HepG2 (cell line): ENCODE measurements at regions not wholly inside any gene's neighbourhood (a gene's known extent, or its start where the extent isn't known, plus 50 kb on each side); places are given as distances from the start of the nearest gene placed in this dataset.

ENCODE experiments used
- ATAC-seq: fragments of 200-7000 bp; cut with Tn5 transposase; 3 replicates; pipeline ENCODE4 v1.9.1; 2020; ENCODE audit warnings: mild to moderate bottlenecking, moderate library complexity
- BruUV-seq: library from RNA; stranded (reverse); fragments of 400-500 nt; replicated peaks from 2 replicates; lab custom pipeline; 2021; lab: Mats Ljungman, UMichigan
- CTCF ChIA-PET: fragments of 300-600 bp; formaldehyde crosslinking; extraction: SDS; loops from one replicate; lab custom pipeline; 2021; ENCODE audit warnings: low total read pairs, inconsistent platforms, low intra/inter-chr PET ratio; lab: Yijun Ruan, JAX
- POLR2A ChIA-PET: fragments of 350-600 bp; sonication (Branson Sonifier 250); formaldehyde crosslinking; loops from one replicate; lab custom pipeline; 2020; ENCODE audit warnings: antibody characterized with exemption, inconsistent platforms; lab: Yijun Ruan, JAX
- DNase-seq: peaks from one replicate; pipeline ENCODE4 v3.0.0-alpha.2; 2015; ENCODE audit warnings: low spot score
- FAIRE-seq: peaks from 3 replicates; lab custom pipeline; 2011; peaks lifted over from hg19 to GRCh38; lab: Jason Lieb, UNC
- H2AFZ ChIP-seq: one replicate; pipeline ENCODE4 v1.6.1; 2011; ENCODE audit warnings: low read length, inconsistent platforms
- H3K27ac ChIP-seq: fragments of 300-600 bp; 3 replicates; pipeline ENCODE4 v1.8.0; 2011; ENCODE audit warnings: mixed run types, mild to moderate bottlenecking, mixed read lengths, low read length, inconsistent platforms; ENCODE audit not compliant: insufficient read depth; ENCODE audit errors: extremely low read length
- H3K27me3 ChIP-seq, 2 experiments: fragments of 200-600 bp in 1 of 2; 2 replicates in 1 of 2; 3 replicates in 1 of 2; pipeline versions ENCODE4 v1.6.0 to v1.8.0; 2011; ENCODE audit warnings: low read length in 2 of 2, mild to moderate bottlenecking in 2 of 2, moderate library complexity in 2 of 2, inconsistent platforms in 1 of 2; ENCODE audit not compliant: insufficient read depth in 2 of 2, control insufficient read depth in 1 of 2
- H3K36me3 ChIP-seq, 2 experiments: fragments of 200-600 bp in 1 of 2; replicated peaks in 1 of 2; 2 replicates in 1 of 2; 3 replicates in 1 of 2; pipeline versions ENCODE4 v1.5.1 to v1.8.0; 2011; ENCODE audit warnings: low read length in 2 of 2, inconsistent platforms in 1 of 2; ENCODE audit not compliant: insufficient read depth in 2 of 2, control insufficient read depth in 1 of 2
- H3K4me1 ChIP-seq: 2 replicates; pipeline ENCODE4 v1.5.1; 2012; ENCODE audit warnings: low read length, inconsistent platforms; ENCODE audit not compliant: insufficient read depth
- H3K4me2 ChIP-seq: 2 replicates; pipeline ENCODE4 v1.6.0; 2011; ENCODE audit warnings: low read depth, low read length, inconsistent platforms
- H3K4me3 ChIP-seq, 3 experiments: fragments of 200-600 bp in 1 of 3; sonication (generic), shearing (Covaris generic) in 1 of 3; replicated peaks in 1 of 3; 2 replicates each; pipeline ENCODE4 v1.5.1; 2011 to 2016; ENCODE audit warnings: low read length in 3 of 3, inconsistent platforms in 2 of 3, low read depth in 2 of 3, mild to moderate bottlenecking in 2 of 3, control low read depth in 1 of 3, mixed read lengths in 1 of 3; ENCODE audit not compliant: insufficient read depth in 1 of 3
- H3K79me2 ChIP-seq: one replicate; pipeline ENCODE4 v1.6.1; 2011; ENCODE audit warnings: low read length, inconsistent platforms; ENCODE audit not compliant: insufficient read depth
- H3K9ac ChIP-seq: 2 replicates; pipeline ENCODE4 v1.6.0; 2011; ENCODE audit warnings: mild to moderate bottlenecking, low read depth, low read length, inconsistent platforms; ENCODE audit not compliant: insufficient read depth
- H3K9me3 ChIP-seq: 2 replicates; pipeline ENCODE4 v1.5.1; 2012; ENCODE audit warnings: mild to moderate bottlenecking, low read length
- H4K20me1 ChIP-seq: 2 replicates; pipeline ENCODE4 v1.6.0; 2011; ENCODE audit warnings: inconsistent platforms, mild to moderate bottlenecking, low read length, moderate library complexity; ENCODE audit not compliant: insufficient read depth
- ATF1 ChIP-seq: IDR thresholded peaks from 2 replicates; pipeline ENCODE4 v1.6.1; 2016; ENCODE audit warnings: mild to moderate bottlenecking, control low read depth
- HMG20A ChIP-seq: IDR thresholded peaks from 2 replicates; pipeline ENCODE4 v1.6.1; 2016; ENCODE audit warnings: borderline replicate concordance
- KDM5B ChIP-seq: sonication (generic); formaldehyde crosslinking; IDR thresholded peaks from 2 replicates; pipeline ENCODE4 v1.4.0; 2020; ENCODE audit warnings: missing genetic modification reagents, mild to moderate bottlenecking, borderline replicate concordance
- MTF1 ChIP-seq: sonication (generic); formaldehyde crosslinking; IDR thresholded peaks from 2 replicates; pipeline ENCODE4 v1.5.0; 2020; ENCODE audit warnings: missing genetic modification reagents
- SAP130 ChIP-seq: IDR thresholded peaks from 2 replicates; pipeline ENCODE4 v1.6.1; 2016; ENCODE audit warnings: low read depth
- ZMYM4 ChIP-seq: sonication (generic); formaldehyde crosslinking; IDR thresholded peaks from 2 replicates; pipeline ENCODE4 v1.8.1; 2023; ENCODE audit warnings: mild to moderate bottlenecking, missing genetic modification reagents
- ZNF720 ChIP-seq: sonication (generic); formaldehyde crosslinking; IDR thresholded peaks from 2 replicates; pipeline ENCODE4 v1.4.0; 2020; ENCODE audit warnings: missing genetic modification reagents
- WGBS: methylation state at CpG from one replicate; pipeline ENCODE4 v1.1.6; 2017; ENCODE audit warnings: low lambda C conversion rate; 5-methylcytosine and 5-hydroxymethylcytosine counted together
- in situ Hi-C: cut with HindIII; loops from 2 replicates; pipeline ENCODE4 v1.10.0; 2017; ENCODE audit warnings: low pct_unique_long_range_greater_than_20kb; ENCODE audit not compliant: extremely low pct_ligation_motif_present
- intact Hi-C: fragments of 100-400 bp; cut with micrococcal nuclease; formaldehyde crosslinking; loops from one replicate; pipeline ENCODE4 v1.10.0; 2022; ENCODE audit not compliant: unreplicated experiment
- TF ChIP-seq, protein P1 (sequence below): sonication (generic); formaldehyde crosslinking; IDR thresholded peaks from 2 replicates; pipeline ENCODE4 v1.4.0; 2020; ENCODE audit warnings: missing genetic modification reagents
- TF ChIP-seq, protein P2 (sequence below): sonication (generic); formaldehyde crosslinking; IDR thresholded peaks from 2 replicates; pipeline ENCODE4 v1.5.0; 2020; ENCODE audit warnings: missing genetic modification reagents, mild to moderate bottlenecking, borderline replicate concordance

DNA sequence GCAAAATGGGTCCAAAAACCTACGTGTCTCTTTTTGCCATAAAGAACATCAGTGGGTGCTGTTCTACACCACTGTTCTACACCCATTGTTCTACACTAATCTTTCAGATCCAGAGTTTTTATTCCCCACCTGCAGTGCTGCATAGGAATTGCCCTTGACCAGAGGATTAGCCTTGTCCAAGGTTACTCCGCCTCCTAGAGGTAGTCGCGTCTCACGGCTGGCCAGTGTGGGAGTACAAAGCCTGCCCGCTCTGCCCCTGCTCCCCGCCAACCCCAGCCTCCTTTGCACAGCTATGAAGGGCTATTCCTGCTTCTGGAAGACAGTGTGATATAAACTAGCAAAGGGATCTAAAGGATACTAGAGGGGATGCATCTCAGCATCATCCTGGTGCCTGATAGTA is 222.1 kb upstream of the LMCD1 start:
- intact Hi-C loops (no loop called here), in situ Hi-C loops (no loop called here)
- FAIRE-seq (no peak), ATAC-seq (peak; percentile 86), DNase-seq (no peak)
- H3K4me2 ChIP-seq = no peak overlapping the region
- H3K36me3 ChIP-seq = no peaks in the 10 kb centered on the region
- H3K27ac ChIP-seq = no peak overlapping the region
- no peaks in the 10 kb centered on the region for H4K20me1 ChIP-seq
- TF ChIP-seq KDM5B (CRISPR knock-in tag) (no peak), ZMYM4 (no peak), MTF1 (CRISPR knock-in tag) (no peak), ZNF720 (CRISPR knock-in tag) (no peak), HMG20A (CRISPR knock-in tag) (no peak), SAP130 (CRISPR knock-in tag) (no peak), ATF1 (CRISPR knock-in tag) (no peak)
- TF ChIP-seq, protein P1, sequence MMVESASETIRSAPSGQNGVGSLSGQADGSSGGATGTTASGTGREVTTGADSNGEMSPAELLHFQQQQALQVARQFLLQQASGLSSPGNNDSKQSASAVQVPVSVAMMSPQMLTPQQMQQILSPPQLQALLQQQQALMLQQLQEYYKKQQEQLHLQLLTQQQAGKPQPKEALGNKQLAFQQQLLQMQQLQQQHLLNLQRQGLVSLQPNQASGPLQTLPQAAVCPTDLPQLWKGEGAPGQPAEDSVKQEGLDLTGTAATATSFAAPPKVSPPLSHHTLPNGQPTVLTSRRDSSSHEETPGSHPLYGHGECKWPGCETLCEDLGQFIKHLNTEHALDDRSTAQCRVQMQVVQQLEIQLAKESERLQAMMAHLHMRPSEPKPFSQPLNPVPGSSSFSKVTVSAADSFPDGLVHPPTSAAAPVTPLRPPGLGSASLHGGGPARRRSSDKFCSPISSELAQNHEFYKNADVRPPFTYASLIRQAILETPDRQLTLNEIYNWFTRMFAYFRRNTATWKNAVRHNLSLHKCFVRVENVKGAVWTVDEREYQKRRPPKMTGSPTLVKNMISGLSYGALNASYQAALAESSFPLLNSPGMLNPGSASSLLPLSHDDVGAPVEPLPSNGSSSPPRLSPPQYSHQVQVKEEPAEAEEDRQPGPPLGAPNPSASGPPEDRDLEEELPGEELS = no peak
- TF ChIP-seq, protein P2, sequence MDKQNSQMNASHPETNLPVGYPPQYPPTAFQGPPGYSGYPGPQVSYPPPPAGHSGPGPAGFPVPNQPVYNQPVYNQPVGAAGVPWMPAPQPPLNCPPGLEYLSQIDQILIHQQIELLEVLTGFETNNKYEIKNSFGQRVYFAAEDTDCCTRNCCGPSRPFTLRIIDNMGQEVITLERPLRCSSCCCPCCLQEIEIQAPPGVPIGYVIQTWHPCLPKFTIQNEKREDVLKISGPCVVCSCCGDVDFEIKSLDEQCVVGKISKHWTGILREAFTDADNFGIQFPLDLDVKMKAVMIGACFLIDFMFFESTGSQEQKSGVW = no peak
- ChIA-PET POLR2A (no interaction called here), CTCF (no interaction called here)
- no peak overlapping the region for H3K9ac ChIP-seq
- no peaks in the 10 kb centered on the region for H3K79me2 ChIP-seq
- H3K27me3 ChIP-seq = no peaks in the 10 kb centered on the region
- no peaks in the 10 kb centered on the region for H3K9me3 ChIP-seq
- no TSS peak for BruUV-seq
- no peak overlapping the region for H3K4me3 ChIP-seq
- no peaks in the 10 kb centered on the region for H3K4me1 ChIP-seq
- H2AFZ ChIP-seq = no peak overlapping the region
- WGBS = 11% methylated on average over 7 of the region's 7 CpGs
